ENCODE measurements at regions not wholly inside any gene's neighbourhood (a gene's known extent, or its start where the extent isn't known, plus 50 kb on each side); places are given as distances from the start of the nearest gene placed in this dataset.

- TF ChIP-seq CTCF (IDR thresholded peaks at IDR 0.05) (no peak), POLR2A (IDR thresholded peaks at IDR 0.05) (no peak), POLR2AphosphoS5 (IDR thresholded peaks at IDR 0.05) (no peak), EP300 (IDR thresholded peaks at IDR 0.05) (no peak)
These were observed 123.5 kb upstream of the VRK1 start for GRCh38 chr14:96673706-96674105.

Data from upper lobe of left lung (tissue), 4 donors.